Calu3 (cell line): ENCODE measurements at regions not wholly inside any gene's neighbourhood (a gene's known extent, or its start where the extent isn't known, plus 50 kb on each side); places are given as distances from the start of the nearest gene placed in this dataset.

Experiments
- BruUV-seq: library from RNA; stranded (reverse); fragments of 400-500 nt; replicated peaks from 2 replicates; lab custom pipeline; 2021; lab: Mats Ljungman, UMichigan
- CTCF ChIA-PET: fragments of 300-600 bp; sonication (Branson Sonifier 250); formaldehyde crosslinking; loops from one replicate; lab custom pipeline; 2022; ENCODE audit warnings: antibody characterized with exemption; lab: Charles Lee
- DNase-seq: peaks from one replicate; pipeline ENCODE4 v3.0.0; 2022
- H3K27ac Mint-ChIP-seq: one replicate; pipeline ENCODE4 v1.8.0; 2022; ENCODE audit warnings: mixed read lengths; ENCODE audit not compliant: unreplicated experiment
- H3K27me3 Mint-ChIP-seq: one replicate; pipeline ENCODE4 v1.8.0; 2022; ENCODE audit warnings: mixed read lengths; ENCODE audit not compliant: unreplicated experiment
- H3K36me3 Mint-ChIP-seq: one replicate; pipeline ENCODE4 v1.8.0; 2022; ENCODE audit warnings: mild to moderate bottlenecking, moderate library complexity, mixed read lengths; ENCODE audit not compliant: insufficient read depth, unreplicated experiment
- H3K4me1 Mint-ChIP-seq: one replicate; pipeline ENCODE4 v1.8.0; 2022; ENCODE audit warnings: mild to moderate bottlenecking, low read depth, mixed read lengths; ENCODE audit not compliant: unreplicated experiment
- H3K4me3 Mint-ChIP-seq: one replicate; pipeline ENCODE4 v1.8.0; 2022; ENCODE audit warnings: mild to moderate bottlenecking, low read depth, moderate library complexity, mixed read lengths; ENCODE audit not compliant: unreplicated experiment
- H3K9me3 Mint-ChIP-seq: one replicate; pipeline ENCODE4 v1.8.0; 2022; ENCODE audit warnings: low read depth, mixed read lengths; ENCODE audit not compliant: unreplicated experiment
- intact Hi-C: fragments of 100-400 bp; cut with micrococcal nuclease; formaldehyde crosslinking; loops from one replicate; pipeline ENCODE4 v1.10.0; 2022; ENCODE audit not compliant: unreplicated experiment
- TF ChIP-seq, protein P1 (sequence below): fragments of 200-600 bp; IDR thresholded peaks from one replicate; pipeline ENCODE4 v1.8.0; 2022; ENCODE audit warnings: antibody characterized with exemption; ENCODE audit not compliant: unreplicated experiment

DNA sequence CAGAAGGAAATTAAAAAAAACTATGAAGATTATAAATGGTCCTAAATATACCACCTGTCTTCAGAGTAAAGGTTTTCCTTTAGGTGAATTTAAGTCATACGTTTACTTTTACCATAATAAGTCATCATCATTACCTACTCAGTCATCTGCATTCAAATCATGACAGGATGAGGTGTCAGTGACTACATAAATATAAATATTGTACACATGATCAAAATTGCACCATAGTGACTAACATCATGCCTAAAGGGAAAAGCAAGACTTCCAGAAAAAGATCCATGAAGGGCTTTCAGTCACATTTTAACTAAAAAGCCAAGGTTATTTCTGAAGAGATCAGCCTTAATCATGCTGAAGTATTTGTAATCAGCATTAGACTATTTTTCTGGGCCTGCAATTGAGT lies 759.9 kb upstream of the FLRT2 start:
- DNase-seq, result no peak
- Mint-ChIP-seq H3K4me1 (no peaks in the 10 kb centered on the region), H3K36me3 (no peaks in the 10 kb centered on the region), H3K9me3 (peaks cover 5% of the 10 kb centered on the region), H3K27ac (no peak overlapping the region), H3K27me3 (no peaks in the 10 kb centered on the region), H3K4me3 (no peak overlapping the region)
- CTCF ChIA-PET, result no interaction called here
- no TSS peak for BruUV-seq
- TF ChIP-seq, protein P1, sequence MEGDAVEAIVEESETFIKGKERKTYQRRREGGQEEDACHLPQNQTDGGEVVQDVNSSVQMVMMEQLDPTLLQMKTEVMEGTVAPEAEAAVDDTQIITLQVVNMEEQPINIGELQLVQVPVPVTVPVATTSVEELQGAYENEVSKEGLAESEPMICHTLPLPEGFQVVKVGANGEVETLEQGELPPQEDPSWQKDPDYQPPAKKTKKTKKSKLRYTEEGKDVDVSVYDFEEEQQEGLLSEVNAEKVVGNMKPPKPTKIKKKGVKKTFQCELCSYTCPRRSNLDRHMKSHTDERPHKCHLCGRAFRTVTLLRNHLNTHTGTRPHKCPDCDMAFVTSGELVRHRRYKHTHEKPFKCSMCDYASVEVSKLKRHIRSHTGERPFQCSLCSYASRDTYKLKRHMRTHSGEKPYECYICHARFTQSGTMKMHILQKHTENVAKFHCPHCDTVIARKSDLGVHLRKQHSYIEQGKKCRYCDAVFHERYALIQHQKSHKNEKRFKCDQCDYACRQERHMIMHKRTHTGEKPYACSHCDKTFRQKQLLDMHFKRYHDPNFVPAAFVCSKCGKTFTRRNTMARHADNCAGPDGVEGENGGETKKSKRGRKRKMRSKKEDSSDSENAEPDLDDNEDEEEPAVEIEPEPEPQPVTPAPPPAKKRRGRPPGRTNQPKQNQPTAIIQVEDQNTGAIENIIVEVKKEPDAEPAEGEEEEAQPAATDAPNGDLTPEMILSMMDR, result no peak
- intact Hi-C loops, result no loop called here

DNA sequence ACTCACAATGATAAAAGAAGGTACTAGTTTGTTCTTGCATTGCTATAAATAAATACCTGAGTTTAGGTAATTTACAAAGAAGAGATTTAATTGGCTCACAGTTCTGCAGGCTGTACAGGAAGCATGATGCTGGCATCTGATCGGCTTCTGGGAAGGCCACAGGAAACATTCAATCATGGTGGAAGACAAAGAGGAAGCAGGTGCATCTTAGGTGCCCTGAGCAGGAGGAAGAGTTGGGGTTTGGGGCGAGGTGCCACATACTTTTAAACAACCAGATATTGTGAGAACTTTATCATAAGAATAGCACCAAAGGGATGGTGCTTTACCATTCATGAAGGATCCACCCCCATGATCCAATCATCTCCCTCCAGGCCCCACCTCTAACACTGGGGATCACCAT lies 752.6 kb upstream of the FLRT2 start:
- no peak overlapping the region for H3K27ac Mint-ChIP-seq
- H3K4me1 Mint-ChIP-seq, result no peaks in the 10 kb centered on the region
- H3K27me3 Mint-ChIP-seq, result no peaks in the 10 kb centered on the region
- H3K9me3 Mint-ChIP-seq, result peaks cover 18% of the 10 kb centered on the region
- DNase-seq, result no peak
- CTCF ChIA-PET, result no interaction called here
- no peak overlapping the region for H3K4me3 Mint-ChIP-seq
- TF ChIP-seq, protein P1, result no peak
- no peaks in the 10 kb centered on the region for H3K36me3 Mint-ChIP-seq
- intact Hi-C loops, result no loop called here
- BruUV-seq, result no TSS peak

DNA sequence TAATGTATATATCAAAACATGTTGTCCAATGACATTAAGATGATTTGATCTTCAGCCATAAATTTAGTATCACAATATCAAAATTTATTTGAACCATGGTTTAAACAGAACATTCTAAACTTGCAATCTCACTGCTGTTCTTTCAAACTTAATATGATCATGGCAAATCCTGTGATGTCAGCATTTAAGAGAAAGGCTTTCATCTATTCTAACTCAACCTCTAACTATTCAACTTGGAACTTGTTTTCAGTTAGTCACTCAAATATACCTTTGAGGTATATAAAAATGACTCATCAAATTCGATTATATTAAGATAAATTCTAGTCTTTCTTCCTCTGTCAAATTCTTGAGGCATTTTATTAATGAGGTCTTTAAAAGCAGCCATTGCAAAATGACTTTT lies 747.0 kb upstream of the FLRT2 start:
- TF ChIP-seq, protein P1, result no peak
- H3K9me3 Mint-ChIP-seq, result peaks cover 14% of the 10 kb centered on the region

DNA sequence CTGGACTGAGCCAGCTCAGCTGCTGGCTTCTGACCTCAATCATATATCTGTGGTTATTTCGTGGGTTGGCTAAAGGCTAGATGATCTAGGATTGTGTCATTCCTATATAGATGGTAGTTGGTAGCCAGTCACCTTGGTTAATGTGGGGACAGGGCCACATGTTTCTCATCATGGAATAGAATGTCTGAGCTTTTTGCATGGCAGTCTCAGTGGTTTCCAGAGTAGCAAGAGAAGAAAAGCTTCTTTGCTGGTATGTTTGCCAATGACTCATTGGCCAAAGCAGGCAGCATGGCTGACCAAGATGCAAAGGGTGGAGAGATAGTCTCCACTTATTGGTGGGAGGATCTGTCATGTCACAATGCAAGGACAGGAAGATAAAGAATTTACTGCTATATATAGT lies 746.4 kb upstream of the FLRT2 start:
- Mint-ChIP-seq H3K36me3 (no peaks in the 10 kb centered on the region), H3K9me3 (peaks cover 14% of the 10 kb centered on the region), H3K27ac (no peak overlapping the region), H3K4me1 (no peaks in the 10 kb centered on the region), H3K4me3 (no peak overlapping the region), H3K27me3 (no peaks in the 10 kb centered on the region)
- TF ChIP-seq, protein P1, result no peak
- intact Hi-C loops, result no loop called here
- no peak for DNase-seq
- CTCF ChIA-PET, result no interaction called here
- no TSS peak for BruUV-seq

More for the DNA sequence above, 747.0 kb upstream of the FLRT2 start:
- H3K27me3 Mint-ChIP-seq, result no peaks in the 10 kb centered on the region
- no peaks in the 10 kb centered on the region for H3K4me1 Mint-ChIP-seq
- intact Hi-C loops, result no loop called here
- CTCF ChIA-PET, result no interaction called here
- no peaks in the 10 kb centered on the region for H3K36me3 Mint-ChIP-seq
- no TSS peak for BruUV-seq
- no peak overlapping the region for H3K4me3 Mint-ChIP-seq
- no peak for DNase-seq
- H3K27ac Mint-ChIP-seq, result no peak overlapping the region

DNA sequence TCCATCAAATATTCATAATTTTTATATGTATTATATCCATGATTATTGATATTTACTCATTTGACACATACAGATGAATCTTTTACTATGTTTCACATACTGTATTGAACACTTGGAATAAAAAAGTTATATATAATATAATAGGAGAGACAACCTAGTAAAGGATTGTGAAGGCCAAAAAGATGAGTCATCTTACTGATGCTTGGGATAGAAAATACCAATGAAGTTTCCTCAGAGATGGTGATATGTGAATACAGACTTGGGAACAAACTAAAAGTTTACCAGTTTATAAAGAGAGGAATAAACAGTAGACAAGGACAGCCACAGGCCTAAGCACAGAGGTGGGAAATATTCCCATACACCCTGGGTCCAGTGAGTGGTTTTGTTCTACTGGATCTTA lies 743.9 kb upstream of the FLRT2 start:
- DNase-seq, result no peak
- CTCF ChIA-PET, result no interaction called here
- intact Hi-C loops, result no loop called here
- Mint-ChIP-seq H3K27me3 (no peaks in the 10 kb centered on the region), H3K9me3 (peaks cover 8% of the 10 kb centered on the region), H3K4me3 (no peak overlapping the region), H3K4me1 (no peaks in the 10 kb centered on the region), H3K36me3 (no peaks in the 10 kb centered on the region), H3K27ac (no peak overlapping the region)
- BruUV-seq, result no TSS peak
- TF ChIP-seq, protein P1, result no peak
